Lung (tissue), 11 donors: ENCODE measurements at regions not wholly inside any gene's neighbourhood (a gene's known extent, or its start where the extent isn't known, plus 50 kb on each side); places are given as distances from the start of the nearest gene placed in this dataset.

Experiments
- ATAC-seq: fragments of 200-7000 bp; cut with Tn5 transposase; one replicate; pipeline ENCODE4 v1.9.1; 2020; ENCODE audit warnings: moderate number of reproducible peaks; ENCODE audit not compliant: insufficient read depth, low FRiP score
- DNase-seq, 3 donors: peaks; one replicate each; pipeline ENCODE4 v3.0.0-alpha.2; 2013 to 2017
- H3K27ac ChIP-seq, 2 donors: one replicate each; pipeline ENCODE4 v1.5.1; 2013; ENCODE audit warnings: mild to moderate bottlenecking in 2 of 2, moderate library complexity in 2 of 2, control low read depth in 1 of 2, inconsistent platforms in 1 of 2, low read depth in 1 of 2, low read length in 1 of 2
- H3K27me3 ChIP-seq, 3 donors: one replicate each; pipeline ENCODE4 v1.5.1; 2013; ENCODE audit warnings: low read length in 2 of 3; ENCODE audit not compliant: control insufficient read depth in 3 of 3, insufficient read depth in 3 of 3
- H3K36me3 ChIP-seq, 4 donors: one replicate each; pipeline ENCODE4 v1.5.1; 2013; ENCODE audit warnings: low read length in 4 of 4, mild to moderate bottlenecking in 1 of 4, moderate library complexity in 1 of 4; ENCODE audit not compliant: control insufficient read depth in 4 of 4, insufficient read depth in 4 of 4
- H3K4me1 ChIP-seq, 5 donors: one replicate each; pipeline ENCODE4 v1.5.1; 2013; ENCODE audit warnings: low read length in 5 of 5, mild to moderate bottlenecking in 2 of 5, moderate library complexity in 1 of 5; ENCODE audit not compliant: control insufficient read depth in 5 of 5, insufficient read depth in 5 of 5
- H3K4me3 ChIP-seq: one replicate; pipeline ENCODE4 v1.5.1; 2013; ENCODE audit warnings: mild to moderate bottlenecking, control low read depth, moderate library complexity
- H3K9ac ChIP-seq, 2 donors: one replicate each; pipeline ENCODE4 v1.5.1; 2013; ENCODE audit warnings: low read length in 2 of 2, control low read depth in 1 of 2; ENCODE audit not compliant: insufficient read depth in 1 of 2
- H3K9me3 ChIP-seq, 4 donors: one replicate each; pipeline ENCODE4 v1.5.1; 2013; ENCODE audit warnings: low read length in 3 of 4, mild to moderate bottlenecking in 1 of 4, moderate library complexity in 1 of 4; ENCODE audit not compliant: control insufficient read depth in 4 of 4, insufficient read depth in 3 of 4
- WGBS, 2 donors: extraction: QIAGEN DNeasy Blood & Tissue Kit; methylation state at CpG; one replicate each; pipeline ENCODE4 v1.1.7; 2013; 5-methylcytosine and 5-hydroxymethylcytosine counted together
- TF ChIP-seq, protein P1 (sequence below): IDR thresholded peaks from 2 replicates; pipeline ENCODE4 v1.5.1; 2012; ENCODE audit warnings: mild to moderate bottlenecking; ENCODE audit errors: control extremely low read depth, extremely low read depth
- donor health status: control.
- donor health status: control.
- donor health status: Bipolar disorder and iron deficiency.
- donor health status: healthy.
- donor health status: DM: yes; HTN: yes; CAD: no.

DNA sequence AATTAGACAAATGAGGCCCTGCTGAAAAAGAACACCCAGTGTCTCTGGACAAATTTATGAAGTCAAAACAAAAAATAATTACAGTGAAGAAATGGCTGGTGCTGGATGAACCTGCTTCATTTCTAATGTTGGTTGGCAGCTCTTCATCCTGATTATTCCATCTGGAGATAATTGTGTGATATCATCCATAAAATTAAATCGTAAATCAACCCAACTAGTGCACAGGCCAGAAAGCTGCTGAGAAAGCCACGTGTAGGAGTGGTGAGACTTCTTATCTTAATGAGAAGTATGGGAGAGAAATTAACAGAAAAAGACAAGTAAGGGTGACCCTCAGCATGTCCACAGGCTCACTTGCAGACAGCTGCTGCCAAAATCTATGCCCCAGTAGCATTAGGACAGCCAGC is 465.2 kb upstream of the TGFBR2 start:
- Histone ChIP-seq H3K4me3 (no peak overlapping the region), H3K4me1 (peaks cover 0 to 13% (median 0%) of the 10 kb centered on the region in 5 donors), H3K9me3 (no peaks in the 10 kb centered on the region), H3K27me3 (no peaks in the 10 kb centered on the region), H3K27ac (no peak overlapping the region), H3K9ac (no peak overlapping the region), H3K36me3 (no peaks in the 10 kb centered on the region)
- 77 to 85% methylated on average over 2 of the region's 2 CpGs for WGBS, 2 donors
- TF ChIP-seq, protein P1, sequence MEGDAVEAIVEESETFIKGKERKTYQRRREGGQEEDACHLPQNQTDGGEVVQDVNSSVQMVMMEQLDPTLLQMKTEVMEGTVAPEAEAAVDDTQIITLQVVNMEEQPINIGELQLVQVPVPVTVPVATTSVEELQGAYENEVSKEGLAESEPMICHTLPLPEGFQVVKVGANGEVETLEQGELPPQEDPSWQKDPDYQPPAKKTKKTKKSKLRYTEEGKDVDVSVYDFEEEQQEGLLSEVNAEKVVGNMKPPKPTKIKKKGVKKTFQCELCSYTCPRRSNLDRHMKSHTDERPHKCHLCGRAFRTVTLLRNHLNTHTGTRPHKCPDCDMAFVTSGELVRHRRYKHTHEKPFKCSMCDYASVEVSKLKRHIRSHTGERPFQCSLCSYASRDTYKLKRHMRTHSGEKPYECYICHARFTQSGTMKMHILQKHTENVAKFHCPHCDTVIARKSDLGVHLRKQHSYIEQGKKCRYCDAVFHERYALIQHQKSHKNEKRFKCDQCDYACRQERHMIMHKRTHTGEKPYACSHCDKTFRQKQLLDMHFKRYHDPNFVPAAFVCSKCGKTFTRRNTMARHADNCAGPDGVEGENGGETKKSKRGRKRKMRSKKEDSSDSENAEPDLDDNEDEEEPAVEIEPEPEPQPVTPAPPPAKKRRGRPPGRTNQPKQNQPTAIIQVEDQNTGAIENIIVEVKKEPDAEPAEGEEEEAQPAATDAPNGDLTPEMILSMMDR: no peak
- ATAC-seq (no peak), DNase-seq (peak in 1 of 3 donors; percentile 20)

DNA sequence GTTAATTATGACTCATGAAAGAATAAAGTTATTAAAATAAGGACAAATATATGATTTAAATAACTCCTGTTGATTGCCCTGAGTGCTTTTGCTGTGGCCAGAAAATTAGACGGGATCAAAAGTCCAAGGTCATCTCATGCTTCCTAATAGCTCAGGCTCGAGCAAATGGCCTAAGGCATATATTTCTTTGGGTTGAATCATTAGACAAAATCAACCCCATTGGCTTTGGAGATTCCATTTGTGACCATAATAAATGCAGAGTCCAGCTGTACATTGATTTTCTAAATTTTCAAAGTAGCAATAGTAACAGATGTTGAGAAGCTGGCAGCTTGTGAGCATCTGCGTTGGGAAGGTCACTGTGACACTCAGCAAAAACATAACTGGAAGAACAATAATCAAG is 464.5 kb upstream of the TGFBR2 start:
- no peaks in the 10 kb centered on the region for H3K9me3 ChIP-seq
- no peaks in the 10 kb centered on the region for H3K27me3 ChIP-seq
- no peaks in the 10 kb centered on the region for H3K36me3 ChIP-seq
- DNase-seq (peak in 1 of 3 donors; percentile 13), ATAC-seq (no peak)
- 78 to 84% methylated on average over 3 of the region's 3 CpGs for WGBS, 2 donors
- no peak overlapping the region for H3K4me3 ChIP-seq
- H3K27ac ChIP-seq: no peak overlapping the region
- peaks cover 0 to 13% (median 0%) of the 10 kb centered on the region in 5 donors for H3K4me1 ChIP-seq
- no peak overlapping the region for H3K9ac ChIP-seq
- TF ChIP-seq, protein P1: no peak

DNA sequence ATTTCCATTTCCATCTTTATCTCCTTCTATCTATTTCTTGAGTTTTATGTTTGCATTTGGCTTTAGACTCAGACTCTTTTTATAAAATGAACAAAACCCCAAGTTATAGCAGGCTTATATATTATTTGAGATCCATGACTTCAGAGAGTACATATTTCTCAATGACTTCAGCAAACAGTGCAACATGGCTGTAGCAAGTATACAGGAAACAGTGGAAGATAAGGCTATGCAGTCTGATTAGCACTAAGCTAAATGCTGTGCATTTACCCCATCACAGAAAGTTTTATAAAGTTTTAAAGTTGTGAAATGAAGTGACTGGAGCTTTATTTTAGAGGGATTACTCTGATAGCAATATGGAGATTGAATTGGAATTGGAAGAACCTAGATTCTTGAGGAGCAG is 463.5 kb upstream of the TGFBR2 start:
- ATAC-seq (no peak), DNase-seq (peak in 1 of 3 donors; percentile 24)
- Histone ChIP-seq H3K4me1 (peaks cover 0 to 13% (median 0%) of the 10 kb centered on the region in 5 donors), H3K36me3 (no peaks in the 10 kb centered on the region), H3K27ac (no peak overlapping the region), H3K9ac (no peak overlapping the region), H3K9me3 (no peaks in the 10 kb centered on the region), H3K4me3 (no peak overlapping the region), H3K27me3 (no peaks in the 10 kb centered on the region)
- TF ChIP-seq, protein P1: no peak

DNA sequence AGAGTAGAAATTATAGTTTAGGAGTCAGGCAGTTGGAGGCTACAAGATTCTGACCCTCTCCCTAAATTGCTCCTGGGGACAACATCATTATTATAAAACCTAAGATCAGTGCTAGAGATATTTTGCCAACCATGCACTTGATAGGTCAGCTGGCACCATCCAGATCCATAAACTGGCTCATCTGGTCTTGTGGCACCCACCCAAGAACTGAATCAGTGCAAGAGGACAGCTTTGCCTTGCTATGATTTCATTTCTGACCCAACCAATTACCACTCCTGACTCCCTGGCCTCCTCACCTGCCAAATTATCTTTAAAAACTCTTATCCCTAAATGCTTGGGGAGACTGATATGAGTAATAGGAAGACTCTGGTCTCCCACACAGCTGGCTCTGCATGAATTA is 461.1 kb upstream of the TGFBR2 start:
- H3K27me3 ChIP-seq: no peaks in the 10 kb centered on the region
- H3K4me1 ChIP-seq: peaks cover 0 to 13% (median 0%) of the 10 kb centered on the region in 5 donors
- no peak for ATAC-seq
- H3K9ac ChIP-seq: no peak overlapping the region
- no peak for DNase-seq
- H3K4me3 ChIP-seq: no peak overlapping the region
- no peaks in the 10 kb centered on the region for H3K9me3 ChIP-seq
- H3K36me3 ChIP-seq: no peaks in the 10 kb centered on the region
- TF ChIP-seq, protein P1: no peak
- no peak overlapping the region for H3K27ac ChIP-seq
